ENCODE measurements at regions not wholly inside any gene's neighbourhood (a gene's known extent, or its start where the extent isn't known, plus 50 kb on each side); places are given as distances from the start of the nearest gene placed in this dataset.
"Not testable (repeated sequence)": the region's sequence is repeated elsewhere in the genome, so short reads cannot be mapped to it uniquely, and the experiment has no call there.

GRCh38 chr13:88417801-88418200, 746.6 kb downstream of the SLITRK5 start:
- DNase-seq (ENCODE audit: low spot score): no peak

GRCh38 chr13:88424463-88424862, 753.3 kb downstream of the SLITRK5 start:
- DNase-seq (ENCODE audit: low spot score): no peak

GRCh38 chr13:88426661-88427060, 755.5 kb downstream of the SLITRK5 start:
- DNase-seq (ENCODE audit: low spot score): no peak

- DNase-seq (ENCODE audit: low spot score): no peak
These were observed 758.7 kb downstream of the SLITRK5 start for GRCh38 chr13:88429862-88430261.

GRCh38 chr13:88434953-88435352, 763.8 kb downstream of the SLITRK5 start:
- DNase-seq (ENCODE audit: low spot score): no peak

- DNase-seq (ENCODE audit: low spot score): no peak
These were observed 765.8 kb downstream of the SLITRK5 start for GRCh38 chr13:88436974-88437373.

- DNase-seq (ENCODE audit: low spot score): no peak
These were observed 779.3 kb downstream of the SLITRK5 start for GRCh38 chr13:88450515-88450914.

- no peak for DNase-seq (ENCODE audit: low spot score)
These were observed 785.0 kb downstream of the SLITRK5 start for GRCh38 chr13:88456151-88456550.

- no peak for DNase-seq (ENCODE audit: low spot score)
These were observed 788.2 kb downstream of the SLITRK5 start for GRCh38 chr13:88459331-88459730.

GRCh38 chr13:88461272-88462009, 790.3 kb downstream of the SLITRK5 start:
- DNase-seq (ENCODE audit: low spot score): no peak

GRCh38 chr13:88464851-88465250, 793.7 kb downstream of the SLITRK5 start:
- no peak for DNase-seq (ENCODE audit: low spot score)

- DNase-seq (ENCODE audit: low spot score): no peak
These were observed 801.1 kb downstream of the SLITRK5 start for GRCh38 chr13:88472316-88472715.

- no peak for DNase-seq (ENCODE audit: low spot score)
These were observed 812.0 kb downstream of the SLITRK5 start for GRCh38 chr13:88483202-88483601.

- DNase-seq (ENCODE audit: low spot score): no peak
These were observed 836.7 kb downstream of the SLITRK5 start for GRCh38 chr13:88507909-88508308.

GRCh38 chr13:88512993-88513392, 841.8 kb downstream of the SLITRK5 start:
- DNase-seq (ENCODE audit: low spot score): not testable (repeated sequence)

GRCh38 chr13:88526186-88526852, 855.1 kb downstream of the SLITRK5 start:
- DNase-seq (ENCODE audit: low spot score): no peak

GRCh38 chr13:88526853-88527215, 855.7 kb downstream of the SLITRK5 start:
- no peak for DNase-seq (ENCODE audit: low spot score)

- no peak for DNase-seq (ENCODE audit: low spot score)
These were observed 870.8 kb downstream of the SLITRK5 start for GRCh38 chr13:88541994-88542393.

GRCh38 chr13:88544836-88545235, 873.7 kb downstream of the SLITRK5 start:
- no peak for DNase-seq (ENCODE audit: low spot score)

GRCh38 chr13:88552966-88553365, 881.8 kb downstream of the SLITRK5 start:
- DNase-seq (ENCODE audit: low spot score): no peak

GRCh38 chr13:88565566-88565965, 894.4 kb downstream of the SLITRK5 start:
- DNase-seq (ENCODE audit: low spot score): no peak

- DNase-seq (ENCODE audit: low spot score): no peak
These were observed 914.7 kb downstream of the SLITRK5 start for GRCh38 chr13:88585861-88586260.

GRCh38 chr13:88586263-88586662, 915.1 kb downstream of the SLITRK5 start:
- DNase-seq (ENCODE audit: low spot score): no peak

- no peak for DNase-seq (ENCODE audit: low spot score)
These were observed 919.4 kb downstream of the SLITRK5 start for GRCh38 chr13:88590574-88590973.
